Prostate gland (tissue), 2 donors: ENCODE measurements at regions not wholly inside any gene's neighbourhood (a gene's known extent, or its start where the extent isn't known, plus 50 kb on each side); places are given as distances from the start of the nearest gene placed in this dataset.

Source experiments
- POLR2A ChIP-seq: fragments of 450-650 bp; IDR thresholded peaks from one replicate; pipeline ENCODE4 v1.6.1; 2016; ENCODE audit warnings: antibody characterized with exemption, mild to moderate bottlenecking
- POLR2AphosphoS5 ChIP-seq: sonication (generic); formaldehyde crosslinking; IDR thresholded peaks from one replicate; pipeline ENCODE4 v1.6.1; 2017; ENCODE audit warnings: antibody characterized with exemption
- TF ChIP-seq, protein P1 (sequence below), 4 experiments: fragments of 200-600 bp in 2 of 4; fragments of 450-650 bp in 2 of 4; sonication (generic) in 2 of 4; IDR thresholded peaks; 1 replicate in 3 of 4; 2 replicates in 1 of 4; pipeline ENCODE4 v1.5.1; 2016 to 2019; ENCODE audit warnings: antibody characterized with exemption in 4 of 4, mild to moderate bottlenecking in 2 of 4, moderate library complexity in 2 of 4

DNA sequence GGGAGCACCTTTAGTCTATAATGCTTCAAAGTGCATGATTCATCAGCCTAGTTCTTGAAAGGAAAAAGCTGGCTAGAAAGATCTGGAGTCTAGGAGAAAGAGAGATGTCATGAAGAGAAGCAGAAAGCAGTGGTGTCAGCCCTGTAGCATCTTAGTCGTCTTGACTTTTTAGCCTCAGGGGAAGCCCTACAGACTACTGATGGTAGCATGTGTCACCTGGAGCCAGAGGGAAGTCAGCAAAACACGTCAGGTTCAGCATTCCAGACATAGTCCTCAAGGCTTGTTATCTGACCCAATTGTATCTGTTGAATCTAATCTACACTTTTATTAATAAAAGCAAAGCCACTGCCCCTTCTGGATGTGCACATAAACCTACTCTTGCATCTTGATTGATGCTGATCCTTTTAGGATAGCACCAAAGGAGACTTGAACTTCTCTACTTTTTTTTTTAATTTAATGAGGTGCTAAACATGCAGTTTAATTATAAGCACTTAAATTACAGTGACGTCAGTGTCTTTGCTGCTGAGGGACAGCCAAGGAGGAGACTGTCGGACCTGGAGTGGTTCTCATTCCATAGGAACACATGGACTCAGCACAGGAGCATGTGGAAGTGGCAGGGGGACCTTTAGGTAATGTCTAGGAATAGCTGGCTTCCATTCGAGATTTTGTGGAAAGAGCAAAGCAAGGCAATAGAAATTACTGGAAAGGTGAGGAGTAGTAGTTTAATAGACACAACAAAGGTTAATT is 525.5 kb upstream of the SGCG start:
- TF ChIP-seq POLR2AphosphoS5 (no peak), POLR2A (no peak)
- TF ChIP-seq, protein P1, sequence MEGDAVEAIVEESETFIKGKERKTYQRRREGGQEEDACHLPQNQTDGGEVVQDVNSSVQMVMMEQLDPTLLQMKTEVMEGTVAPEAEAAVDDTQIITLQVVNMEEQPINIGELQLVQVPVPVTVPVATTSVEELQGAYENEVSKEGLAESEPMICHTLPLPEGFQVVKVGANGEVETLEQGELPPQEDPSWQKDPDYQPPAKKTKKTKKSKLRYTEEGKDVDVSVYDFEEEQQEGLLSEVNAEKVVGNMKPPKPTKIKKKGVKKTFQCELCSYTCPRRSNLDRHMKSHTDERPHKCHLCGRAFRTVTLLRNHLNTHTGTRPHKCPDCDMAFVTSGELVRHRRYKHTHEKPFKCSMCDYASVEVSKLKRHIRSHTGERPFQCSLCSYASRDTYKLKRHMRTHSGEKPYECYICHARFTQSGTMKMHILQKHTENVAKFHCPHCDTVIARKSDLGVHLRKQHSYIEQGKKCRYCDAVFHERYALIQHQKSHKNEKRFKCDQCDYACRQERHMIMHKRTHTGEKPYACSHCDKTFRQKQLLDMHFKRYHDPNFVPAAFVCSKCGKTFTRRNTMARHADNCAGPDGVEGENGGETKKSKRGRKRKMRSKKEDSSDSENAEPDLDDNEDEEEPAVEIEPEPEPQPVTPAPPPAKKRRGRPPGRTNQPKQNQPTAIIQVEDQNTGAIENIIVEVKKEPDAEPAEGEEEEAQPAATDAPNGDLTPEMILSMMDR (IDR thresholded peaks at IDR 0.05) = no peak
